ENCODE measurements at regions not wholly inside any gene's neighbourhood (a gene's known extent, or its start where the extent isn't known, plus 50 kb on each side); places are given as distances from the start of the nearest gene placed in this dataset.

- DNase-seq (ENCODE audit: low spot score) (no peak), ATAC-seq (no peak)
- Histone ChIP-seq H3K4me3 (no peak overlapping the region), H3K4me1 (ENCODE audit: insufficient read depth) (no peaks in the 10 kb centered on the region), H2AFZ (no peak overlapping the region), H3K9me2 (ENCODE audit: insufficient read depth) (no peaks in the 10 kb centered on the region), H3K27ac (ENCODE audit: low read depth) (no peak overlapping the region), H3K36me3 (ENCODE audit: insufficient read depth) (no peaks in the 10 kb centered on the region), H3K27me3 (ENCODE audit: insufficient read depth) (no peaks in the 10 kb centered on the region), H3K79me2 (replicated peaks; ENCODE audit: insufficient read depth) (no peaks in the 10 kb centered on the region), H3K4me2 (no peak overlapping the region), H4K20me1 (replicated peaks; ENCODE audit: insufficient read depth) (no peaks in the 10 kb centered on the region), H3F3A (replicated peaks; ENCODE audit: low read depth) (no peaks in the 10 kb centered on the region)
- no peaks in the 10 kb centered on the region for H3K36me3 Mint-ChIP-seq (ENCODE audit: low read depth)
- peaks cover 5% of the 10 kb centered on the region; the same call in 2 of the 3 replicates for H3K4me1 Mint-ChIP-seq
- no peak overlapping the region for H3K27ac Mint-ChIP-seq
- H3K27me3 Mint-ChIP-seq (ENCODE audit: insufficient read depth, low read depth, poor library complexity): peaks cover 1% of the 10 kb centered on the region
- no peak overlapping the region for H3K4me3 Mint-ChIP-seq
- no peaks in the 10 kb centered on the region; the same call in 2 of the 3 replicates for H3K9me3 Mint-ChIP-seq
- no peak for TF ChIP-seq ZNF331 (CRISPR knock-in tag; IDR thresholded peaks at IDR 0.05; ENCODE audit: low read depth)
- no peak for TF ChIP-seq EZH2 (IDR thresholded peaks at IDR 0.05; ENCODE audit: low read depth, unreplicated experiment)
- TF ChIP-seq ETS1 (IDR thresholded peaks at IDR 0.05): no peak
Measured at GRCh38 chr6:17182961-17183360, 81.1 kb downstream of the STMND1 start.

DNA sequence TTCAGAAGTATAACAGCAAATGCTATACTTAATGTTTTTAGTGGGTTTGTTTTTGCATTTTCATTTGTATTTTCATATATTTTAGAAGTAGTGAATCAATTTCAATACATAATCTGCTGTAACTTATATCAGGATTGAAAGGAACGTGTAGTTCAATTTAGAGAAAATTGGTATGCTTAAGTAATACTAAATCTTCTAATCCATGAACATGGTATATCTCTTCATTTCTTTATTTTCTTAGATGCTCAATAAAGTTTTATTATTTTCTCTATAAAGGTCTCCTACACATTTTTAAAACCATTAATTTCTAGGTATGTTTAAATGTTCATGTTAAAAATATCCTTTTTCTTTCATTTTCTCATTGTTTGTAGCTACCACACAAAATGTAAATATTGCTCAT, 85.1 kb downstream of the STMND1 start:
- Mint-ChIP-seq H3K9me3 (no peaks in the 10 kb centered on the region; the same call in 1 of the 3 replicates), H3K27me3 (ENCODE audit: insufficient read depth, low read depth, poor library complexity) (peaks cover 6% of the 10 kb centered on the region)
- TF ChIP-seq CREB1 (CRISPR knock-in tag; IDR thresholded peaks at IDR 0.05; ENCODE audit: low read depth) (no peak), EZH2 (IDR thresholded peaks at IDR 0.05; ENCODE audit: low read depth, unreplicated experiment) (no peak), ZNF462 (CRISPR knock-in tag; IDR thresholded peaks at IDR 0.05) (no peak), EZH2phosphoT487 (IDR thresholded peaks at IDR 0.05; ENCODE audit: unreplicated experiment) (no peak), ETS1 (IDR thresholded peaks at IDR 0.05) (no peak), ZNF331 (CRISPR knock-in tag; IDR thresholded peaks at IDR 0.05; ENCODE audit: low read depth) (no peak), NANOG (IDR thresholded peaks at IDR 0.05; ENCODE audit: borderline replicate concordance) (no peak), ZNF114 (CRISPR knock-in tag; IDR thresholded peaks at IDR 0.05) (no peak)
- TF ChIP-seq, protein P1, sequence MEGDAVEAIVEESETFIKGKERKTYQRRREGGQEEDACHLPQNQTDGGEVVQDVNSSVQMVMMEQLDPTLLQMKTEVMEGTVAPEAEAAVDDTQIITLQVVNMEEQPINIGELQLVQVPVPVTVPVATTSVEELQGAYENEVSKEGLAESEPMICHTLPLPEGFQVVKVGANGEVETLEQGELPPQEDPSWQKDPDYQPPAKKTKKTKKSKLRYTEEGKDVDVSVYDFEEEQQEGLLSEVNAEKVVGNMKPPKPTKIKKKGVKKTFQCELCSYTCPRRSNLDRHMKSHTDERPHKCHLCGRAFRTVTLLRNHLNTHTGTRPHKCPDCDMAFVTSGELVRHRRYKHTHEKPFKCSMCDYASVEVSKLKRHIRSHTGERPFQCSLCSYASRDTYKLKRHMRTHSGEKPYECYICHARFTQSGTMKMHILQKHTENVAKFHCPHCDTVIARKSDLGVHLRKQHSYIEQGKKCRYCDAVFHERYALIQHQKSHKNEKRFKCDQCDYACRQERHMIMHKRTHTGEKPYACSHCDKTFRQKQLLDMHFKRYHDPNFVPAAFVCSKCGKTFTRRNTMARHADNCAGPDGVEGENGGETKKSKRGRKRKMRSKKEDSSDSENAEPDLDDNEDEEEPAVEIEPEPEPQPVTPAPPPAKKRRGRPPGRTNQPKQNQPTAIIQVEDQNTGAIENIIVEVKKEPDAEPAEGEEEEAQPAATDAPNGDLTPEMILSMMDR (conservative IDR thresholded peaks at IDR 0.05; ENCODE audit: low read depth in 2 of 2): no peak

More for the DNA sequence above, 85.1 kb downstream of the STMND1 start:
- Mint-ChIP-seq H3K4me1 (no peaks in the 10 kb centered on the region), H3K4me3 (no peak overlapping the region), H3K27ac (no peak overlapping the region), H3K36me3 (ENCODE audit: low read depth) (no peaks in the 10 kb centered on the region)
- Histone ChIP-seq H2AFZ (no peak overlapping the region), H3K9me2 (ENCODE audit: insufficient read depth) (no peaks in the 10 kb centered on the region), H3F3A (replicated peaks; ENCODE audit: low read depth) (no peaks in the 10 kb centered on the region), H3K79me2 (replicated peaks; ENCODE audit: insufficient read depth) (no peaks in the 10 kb centered on the region), H3K27ac (ENCODE audit: low read depth) (no peak overlapping the region), H3K4me2 (no peak overlapping the region), H3K36me3 (ENCODE audit: insufficient read depth) (no peaks in the 10 kb centered on the region), H4K20me1 (replicated peaks; ENCODE audit: insufficient read depth) (no peaks in the 10 kb centered on the region), H3K4me1 (ENCODE audit: insufficient read depth) (no peaks in the 10 kb centered on the region), H3K27me3 (ENCODE audit: insufficient read depth) (no peaks in the 10 kb centered on the region), H3K4me3 (no peak overlapping the region)
- DNase-seq (ENCODE audit: low spot score) (no peak), ATAC-seq (no peak)
